ENCODE measurements at regions not wholly inside any gene's neighbourhood (a gene's known extent, or its start where the extent isn't known, plus 50 kb on each side); places are given as distances from the start of the nearest gene placed in this dataset.

- ATAC-seq (no peak), DNase-seq (ENCODE audit: low spot score in 2 of 2) (no peak)
- no peaks in the 10 kb centered on the region for H3K9me3 Mint-ChIP-seq
- no peaks in the 10 kb centered on the region for H3K4me1 Mint-ChIP-seq
- H3K4me3 Mint-ChIP-seq: no peak overlapping the region
- H3K36me3 Mint-ChIP-seq: no peaks in the 10 kb centered on the region
- H3K27ac Mint-ChIP-seq: no peak overlapping the region
These were observed 220.5 kb downstream of the NECTIN3 start for GRCh38 chr3:111292117-111292516.

- Mint-ChIP-seq H3K4me3 (no peak overlapping the region), H3K4me1 (peaks cover 16% of the 10 kb centered on the region), H3K27ac (peak overlapping the region; percentile 23), H3K9me3 (no peaks in the 10 kb centered on the region), H3K36me3 (no peaks in the 10 kb centered on the region)
- no peak for DNase-seq (ENCODE audit: low spot score in 2 of 2)
- ATAC-seq: peak; percentile 65
These were observed 227.6 kb downstream of the NECTIN3 start for GRCh38 chr3:111299192-111299615.

GRCh38 chr3:111301238-111301798, 229.7 kb downstream of the NECTIN3 start:
- H3K9me3 Mint-ChIP-seq: no peaks in the 10 kb centered on the region
- peaks cover 16% of the 10 kb centered on the region for H3K4me1 Mint-ChIP-seq
- H3K36me3 Mint-ChIP-seq: no peaks in the 10 kb centered on the region
- no peak overlapping the region for H3K4me3 Mint-ChIP-seq
- no peak for DNase-seq (ENCODE audit: low spot score in 2 of 2)
- ATAC-seq: peak; percentile 21
- no peak overlapping the region for H3K27ac Mint-ChIP-seq

- ATAC-seq (no peak), DNase-seq (ENCODE audit: low spot score in 2 of 2) (no peak)
- H3K9me3 Mint-ChIP-seq: no peaks in the 10 kb centered on the region
- no peak overlapping the region for H3K4me3 Mint-ChIP-seq
- no peaks in the 10 kb centered on the region for H3K36me3 Mint-ChIP-seq
- peaks cover 16% of the 10 kb centered on the region for H3K4me1 Mint-ChIP-seq
- no peak overlapping the region for H3K27ac Mint-ChIP-seq
These were observed 230.4 kb downstream of the NECTIN3 start for GRCh38 chr3:111302063-111302462.

GRCh38 chr3:111303760-111304159, 232.1 kb downstream of the NECTIN3 start:
- Mint-ChIP-seq H3K9me3 (no peaks in the 10 kb centered on the region), H3K4me1 (peaks cover 16% of the 10 kb centered on the region), H3K4me3 (no peak overlapping the region), H3K27ac (no peak overlapping the region), H3K36me3 (no peaks in the 10 kb centered on the region)
- ATAC-seq (peak; percentile 65), DNase-seq (ENCODE audit: low spot score in 2 of 2) (no peak)

- DNase-seq (ENCODE audit: low spot score in 2 of 2): no peak
- Mint-ChIP-seq H3K9me3 (no peaks in the 10 kb centered on the region), H3K27ac (no peak overlapping the region), H3K4me3 (no peak overlapping the region), H3K4me1 (peaks cover 26% of the 10 kb centered on the region), H3K36me3 (no peaks in the 10 kb centered on the region)
- ATAC-seq: no peak
These were observed 234.3 kb upstream of the CD96 start for GRCh38 chr3:111307676-111308075.

GRCh38 chr3:111311126-111311525, 230.9 kb upstream of the CD96 start:
- Mint-ChIP-seq H3K27ac (peak overlapping the region; percentile 33), H3K9me3 (no peaks in the 10 kb centered on the region), H3K4me3 (peak overlapping the region; percentile 27), H3K36me3 (no peaks in the 10 kb centered on the region), H3K4me1 (peaks cover 26% of the 10 kb centered on the region)
- ATAC-seq: no peak
- DNase-seq (ENCODE audit: low spot score in 2 of 2): no peak

- Mint-ChIP-seq H3K27ac (peak overlapping the region; percentile 33), H3K4me1 (peaks cover 26% of the 10 kb centered on the region), H3K4me3 (peak overlapping the region; percentile 27), H3K9me3 (no peaks in the 10 kb centered on the region), H3K36me3 (no peaks in the 10 kb centered on the region)
- no peak for DNase-seq (ENCODE audit: low spot score in 2 of 2)
- peak; percentile 93 for ATAC-seq
These were observed 230.2 kb upstream of the CD96 start for GRCh38 chr3:111311709-111312235.

GRCh38 chr3:111314181-111314873, 227.7 kb upstream of the CD96 start:
- DNase-seq (ENCODE audit: low spot score in 2 of 2): no peak
- H3K36me3 Mint-ChIP-seq: no peaks in the 10 kb centered on the region

GRCh38 chr3:111314898-111315297, 227.1 kb upstream of the CD96 start:
- no peak for ATAC-seq
- no peak for DNase-seq (ENCODE audit: low spot score in 2 of 2)
- no peaks in the 10 kb centered on the region for H3K9me3 Mint-ChIP-seq
- H3K36me3 Mint-ChIP-seq: no peaks in the 10 kb centered on the region
- no peak overlapping the region for H3K4me3 Mint-ChIP-seq
- H3K27ac Mint-ChIP-seq: no peak overlapping the region
- H3K4me1 Mint-ChIP-seq: peaks cover 24% of the 10 kb centered on the region

More at GRCh38 chr3:111314181-111314873, 227.7 kb upstream of the CD96 start:
- Mint-ChIP-seq H3K9me3 (no peaks in the 10 kb centered on the region), H3K4me1 (peaks cover 26% of the 10 kb centered on the region), H3K27ac (no peak overlapping the region), H3K4me3 (no peak overlapping the region)
- ATAC-seq: no peak

GRCh38 chr3:111315930-111316587, 225.9 kb upstream of the CD96 start:
- H3K27ac Mint-ChIP-seq: no peak overlapping the region
- H3K4me1 Mint-ChIP-seq: peaks cover 12% of the 10 kb centered on the region
- no peaks in the 10 kb centered on the region for H3K36me3 Mint-ChIP-seq
- no peak overlapping the region for H3K4me3 Mint-ChIP-seq
- no peaks in the 10 kb centered on the region for H3K9me3 Mint-ChIP-seq
- no peak for DNase-seq (ENCODE audit: low spot score in 2 of 2)
- no peak for ATAC-seq

GRCh38 chr3:111318289-111318688, 223.7 kb upstream of the CD96 start:
- no peak overlapping the region for H3K27ac Mint-ChIP-seq

GRCh38 chr3:111319598-111319997, 222.4 kb upstream of the CD96 start:
- Mint-ChIP-seq H3K4me3 (no peak overlapping the region), H3K4me1 (peaks cover 14% of the 10 kb centered on the region)

More at GRCh38 chr3:111318289-111318688, 223.7 kb upstream of the CD96 start:
- no peak overlapping the region for H3K4me3 Mint-ChIP-seq
- H3K4me1 Mint-ChIP-seq: peaks cover under 1% of the 10 kb centered on the region
- ATAC-seq (no peak), DNase-seq (ENCODE audit: low spot score in 2 of 2) (no peak)
- no peaks in the 10 kb centered on the region for H3K36me3 Mint-ChIP-seq
- no peaks in the 10 kb centered on the region for H3K9me3 Mint-ChIP-seq

GRCh38 chr3:111321786-111322185, 220.2 kb upstream of the CD96 start:
- H3K36me3 Mint-ChIP-seq: no peaks in the 10 kb centered on the region
- peaks cover 34% of the 10 kb centered on the region for H3K4me1 Mint-ChIP-seq
- H3K9me3 Mint-ChIP-seq: no peaks in the 10 kb centered on the region
- ATAC-seq (no peak), DNase-seq (ENCODE audit: low spot score in 2 of 2) (no peak)
- H3K4me3 Mint-ChIP-seq: no peak overlapping the region
- no peak overlapping the region for H3K27ac Mint-ChIP-seq

More at GRCh38 chr3:111319598-111319997, 222.4 kb upstream of the CD96 start:
- Mint-ChIP-seq H3K9me3 (no peaks in the 10 kb centered on the region), H3K27ac (no peak overlapping the region), H3K36me3 (no peaks in the 10 kb centered on the region)
- ATAC-seq (no peak), DNase-seq (ENCODE audit: low spot score in 2 of 2) (no peak)

- Mint-ChIP-seq H3K4me1 (peaks cover 34% of the 10 kb centered on the region), H3K36me3 (no peaks in the 10 kb centered on the region), H3K4me3 (no peak overlapping the region), H3K9me3 (no peaks in the 10 kb centered on the region), H3K27ac (no peak overlapping the region)
- no peak for DNase-seq (ENCODE audit: low spot score in 2 of 2)
- no peak for ATAC-seq
These were observed 219.0 kb upstream of the CD96 start for GRCh38 chr3:111323019-111323418.

All from stimulated activated effector memory CD8-positive, alpha-beta T cell treated with anti-CD3 and anti-CD28 coated beads, Interleukin-12 subunit alpha, Interleukin-12 subunit beta, amount 100 ng/mL, for 72 hours (primary cell).